ENCODE measurements at regions not wholly inside any gene's neighbourhood (a gene's known extent, or its start where the extent isn't known, plus 50 kb on each side); places are given as distances from the start of the nearest gene placed in this dataset.
A peak's percentile ranks its signal among the peaks of the same experiment; 100 is the strongest.
"Not testable (repeated sequence)": the region's sequence is repeated elsewhere in the genome, so short reads cannot be mapped to it uniquely, and the experiment has no call there.

GRCh38 chr7:65081669-65082055, 75.2 kb upstream of the ERV3-1 start:
- H3F3A ChIP-seq (ENCODE audit: insufficient read depth, low read length); H3K27ac ChIP-seq (ENCODE audit: low read length); H4K20me1 ChIP-seq (ENCODE audit: insufficient read depth, low read length); H3K27me3 ChIP-seq (replicated peaks; ENCODE audit: insufficient read depth, low read length); DNase-seq; H3K9ac ChIP-seq (ENCODE audit: low read length); H3K4me1 ChIP-seq (ENCODE audit: low read length); H3K9me3 ChIP-seq (replicated peaks; ENCODE audit: insufficient read depth, low read length); H3K79me2 ChIP-seq (ENCODE audit: low read length); H3K9me2 ChIP-seq (replicated peaks; ENCODE audit: insufficient read depth, low read length); H3K36me3 ChIP-seq (replicated peaks; ENCODE audit: insufficient read depth, low read length): not testable (repeated sequence)
- H3K4me3 ChIP-seq (ENCODE audit: low read length), result peak overlapping the region; percentile 83; the same call in 1 of the 2 replicates
- H3K4me2 ChIP-seq (ENCODE audit: low read depth, low read length), result peak overlapping the region; percentile 15; the same call in 1 of the 2 replicates
- H2AFZ ChIP-seq (ENCODE audit: low read length), result peak overlapping the region; percentile 35; the same call in 1 of the 2 replicates

GRCh38 chr7:65080799-65081668, 74.5 kb upstream of the ERV3-1 start:
- Histone ChIP-seq H3K9ac (ENCODE audit: low read length) (peak overlapping the region; percentile 75), H2AFZ (ENCODE audit: low read length) (peak overlapping the region; percentile 78), H3K4me3 (ENCODE audit: low read length) (peak overlapping the region; percentile 83), H3K4me2 (ENCODE audit: low read depth, low read length) (peak overlapping the region; percentile 35; the same call in 1 of the 2 replicates), H3K27ac (ENCODE audit: low read length) (peak overlapping the region; percentile 29; the same call in 1 of the 2 replicates)
- not testable (repeated sequence) for H3K36me3 ChIP-seq (replicated peaks; ENCODE audit: insufficient read depth, low read length); H3K4me1 ChIP-seq (ENCODE audit: low read length); H3K27me3 ChIP-seq (replicated peaks; ENCODE audit: insufficient read depth, low read length); H3K79me2 ChIP-seq (ENCODE audit: low read length); H4K20me1 ChIP-seq (ENCODE audit: insufficient read depth, low read length); H3K9me2 ChIP-seq (replicated peaks; ENCODE audit: insufficient read depth, low read length); H3F3A ChIP-seq (ENCODE audit: insufficient read depth, low read length); H3K9me3 ChIP-seq (replicated peaks; ENCODE audit: insufficient read depth, low read length)
- DNase-seq, result peak; percentile 91

GRCh38 chr7:65074959-65075358, 68.5 kb upstream of the ERV3-1 start:
- H3K27ac ChIP-seq (ENCODE audit: low read length); H3K4me3 ChIP-seq (ENCODE audit: low read length); H3K36me3 ChIP-seq (replicated peaks; ENCODE audit: insufficient read depth, low read length); H3K9me3 ChIP-seq (replicated peaks; ENCODE audit: insufficient read depth, low read length); H3K9me2 ChIP-seq (replicated peaks; ENCODE audit: insufficient read depth, low read length); H3K9ac ChIP-seq (ENCODE audit: low read length); H3K4me2 ChIP-seq (ENCODE audit: low read depth, low read length); H3K79me2 ChIP-seq (ENCODE audit: low read length); H2AFZ ChIP-seq (ENCODE audit: low read length); DNase-seq; H3F3A ChIP-seq (ENCODE audit: insufficient read depth, low read length); H3K4me1 ChIP-seq (ENCODE audit: low read length); H4K20me1 ChIP-seq (ENCODE audit: insufficient read depth, low read length); H3K27me3 ChIP-seq (replicated peaks; ENCODE audit: insufficient read depth, low read length): not testable (repeated sequence)

- H3K9me3 ChIP-seq (replicated peaks; ENCODE audit: insufficient read depth, low read length); H3F3A ChIP-seq (ENCODE audit: insufficient read depth, low read length); H4K20me1 ChIP-seq (ENCODE audit: insufficient read depth, low read length); H3K4me2 ChIP-seq (ENCODE audit: low read depth, low read length); H3K9me2 ChIP-seq (replicated peaks; ENCODE audit: insufficient read depth, low read length); H3K4me1 ChIP-seq (ENCODE audit: low read length); H3K27me3 ChIP-seq (replicated peaks; ENCODE audit: insufficient read depth, low read length); H3K9ac ChIP-seq (ENCODE audit: low read length); H2AFZ ChIP-seq (ENCODE audit: low read length); DNase-seq; H3K36me3 ChIP-seq (replicated peaks; ENCODE audit: insufficient read depth, low read length); H3K27ac ChIP-seq (ENCODE audit: low read length); H3K79me2 ChIP-seq (ENCODE audit: low read length); H3K4me3 ChIP-seq (ENCODE audit: low read length): not testable (repeated sequence)
These were observed 66.7 kb upstream of the ERV3-1 start for GRCh38 chr7:65073160-65073559.

- H3K9me3 ChIP-seq (replicated peaks; ENCODE audit: insufficient read depth, low read length); H3K79me2 ChIP-seq (ENCODE audit: low read length); H3K9ac ChIP-seq (ENCODE audit: low read length); H3K9me2 ChIP-seq (replicated peaks; ENCODE audit: insufficient read depth, low read length); H3F3A ChIP-seq (ENCODE audit: insufficient read depth, low read length); H3K4me2 ChIP-seq (ENCODE audit: low read depth, low read length); H3K27me3 ChIP-seq (replicated peaks; ENCODE audit: insufficient read depth, low read length); H3K27ac ChIP-seq (ENCODE audit: low read length); H3K4me3 ChIP-seq (ENCODE audit: low read length); H4K20me1 ChIP-seq (ENCODE audit: insufficient read depth, low read length); H3K36me3 ChIP-seq (replicated peaks; ENCODE audit: insufficient read depth, low read length); DNase-seq; H2AFZ ChIP-seq (ENCODE audit: low read length); H3K4me1 ChIP-seq (ENCODE audit: low read length): not testable (repeated sequence)
These were observed 65.5 kb upstream of the ERV3-1 start for GRCh38 chr7:65071854-65072431.

- not testable (repeated sequence) for H3F3A ChIP-seq (ENCODE audit: insufficient read depth, low read length); DNase-seq; H3K9ac ChIP-seq (ENCODE audit: low read length); H3K9me2 ChIP-seq (replicated peaks; ENCODE audit: insufficient read depth, low read length); H2AFZ ChIP-seq (ENCODE audit: low read length); H3K36me3 ChIP-seq (replicated peaks; ENCODE audit: insufficient read depth, low read length); H3K79me2 ChIP-seq (ENCODE audit: low read length); H3K4me1 ChIP-seq (ENCODE audit: low read length); H3K27me3 ChIP-seq (replicated peaks; ENCODE audit: insufficient read depth, low read length); H3K27ac ChIP-seq (ENCODE audit: low read length); H3K4me2 ChIP-seq (ENCODE audit: low read depth, low read length); H3K4me3 ChIP-seq (ENCODE audit: low read length); H4K20me1 ChIP-seq (ENCODE audit: insufficient read depth, low read length); H3K9me3 ChIP-seq (replicated peaks; ENCODE audit: insufficient read depth, low read length)
These were observed 63.0 kb upstream of the ERV3-1 start for GRCh38 chr7:65069476-65069875.

GRCh38 chr7:65062566-65062965, 56.1 kb upstream of the ERV3-1 start:
- not testable (repeated sequence) for H3K9me3 ChIP-seq (replicated peaks; ENCODE audit: insufficient read depth, low read length); H3K27ac ChIP-seq (ENCODE audit: low read length); H4K20me1 ChIP-seq (ENCODE audit: insufficient read depth, low read length); H3K9me2 ChIP-seq (replicated peaks; ENCODE audit: insufficient read depth, low read length); H3K4me1 ChIP-seq (ENCODE audit: low read length); H3K4me2 ChIP-seq (ENCODE audit: low read depth, low read length); H3K4me3 ChIP-seq (ENCODE audit: low read length); H3K36me3 ChIP-seq (replicated peaks; ENCODE audit: insufficient read depth, low read length); DNase-seq; H3K9ac ChIP-seq (ENCODE audit: low read length); H3K79me2 ChIP-seq (ENCODE audit: low read length); H2AFZ ChIP-seq (ENCODE audit: low read length); H3F3A ChIP-seq (ENCODE audit: insufficient read depth, low read length); H3K27me3 ChIP-seq (replicated peaks; ENCODE audit: insufficient read depth, low read length)

GRCh38 chr7:65059247-65059646, 52.8 kb upstream of the ERV3-1 start:
- not testable (repeated sequence) for H3K9ac ChIP-seq (ENCODE audit: low read length); H4K20me1 ChIP-seq (ENCODE audit: insufficient read depth, low read length); H3K4me2 ChIP-seq (ENCODE audit: low read depth, low read length); H3F3A ChIP-seq (ENCODE audit: insufficient read depth, low read length); H2AFZ ChIP-seq (ENCODE audit: low read length); H3K4me3 ChIP-seq (ENCODE audit: low read length); DNase-seq; H3K9me2 ChIP-seq (replicated peaks; ENCODE audit: insufficient read depth, low read length); H3K27me3 ChIP-seq (replicated peaks; ENCODE audit: insufficient read depth, low read length); H3K9me3 ChIP-seq (replicated peaks; ENCODE audit: insufficient read depth, low read length); H3K27ac ChIP-seq (ENCODE audit: low read length); H3K4me1 ChIP-seq (ENCODE audit: low read length); H3K79me2 ChIP-seq (ENCODE audit: low read length); H3K36me3 ChIP-seq (replicated peaks; ENCODE audit: insufficient read depth, low read length)

All from MM.1S (cell line).